GM12865 (cell line): ENCODE measurements at regions not wholly inside any gene's neighbourhood (a gene's known extent, or its start where the extent isn't known, plus 50 kb on each side); places are given as distances from the start of the nearest gene placed in this dataset.

Experiments
- DNase-seq: peaks from one replicate; pipeline ENCODE4 v3.0.0; 2010; ENCODE audit warnings: low read depth
- H3K4me3 ChIP-seq: 2 replicates; pipeline ENCODE4 v1.5.1; 2011; ENCODE audit warnings: mild to moderate bottlenecking, low read depth, low read length, control low read depth
- CTCF ChIP-seq: IDR thresholded peaks from 2 replicates; pipeline ENCODE4 v1.5.1; 2011; ENCODE audit warnings: low read length, control low read depth, low read depth, inconsistent platforms; ENCODE audit not compliant: insufficient read depth; ENCODE audit errors: missing control alignments

GRCh38 chr13:104006625-104007075 lies 940.4 kb upstream of the SLC10A2 start:
- no peak for TF ChIP-seq CTCF
- no peak overlapping the region for H3K4me3 ChIP-seq
- DNase-seq: no peak

DNA sequence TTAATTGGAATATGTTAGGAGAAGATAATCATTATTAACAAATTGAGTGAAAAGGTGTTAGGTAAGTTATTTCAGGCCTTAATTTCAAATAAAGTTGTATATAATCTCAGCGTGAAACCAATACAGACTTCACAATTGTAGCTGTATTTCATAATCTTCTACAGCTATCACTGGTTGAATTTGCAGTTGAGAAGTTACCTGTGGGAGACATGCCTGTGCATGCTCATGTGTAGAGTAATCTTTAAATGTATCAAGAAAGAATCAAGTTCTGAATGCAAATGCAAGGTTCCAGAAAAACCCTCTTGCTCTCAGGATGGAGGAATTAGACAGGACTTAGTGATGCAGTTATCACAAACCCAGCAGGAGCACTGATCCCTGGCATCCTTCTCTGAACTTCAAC lies 938.4 kb upstream of the SLC10A2 start:
- no peak for TF ChIP-seq CTCF
- no peak for DNase-seq
- no peak overlapping the region for H3K4me3 ChIP-seq

DNA sequence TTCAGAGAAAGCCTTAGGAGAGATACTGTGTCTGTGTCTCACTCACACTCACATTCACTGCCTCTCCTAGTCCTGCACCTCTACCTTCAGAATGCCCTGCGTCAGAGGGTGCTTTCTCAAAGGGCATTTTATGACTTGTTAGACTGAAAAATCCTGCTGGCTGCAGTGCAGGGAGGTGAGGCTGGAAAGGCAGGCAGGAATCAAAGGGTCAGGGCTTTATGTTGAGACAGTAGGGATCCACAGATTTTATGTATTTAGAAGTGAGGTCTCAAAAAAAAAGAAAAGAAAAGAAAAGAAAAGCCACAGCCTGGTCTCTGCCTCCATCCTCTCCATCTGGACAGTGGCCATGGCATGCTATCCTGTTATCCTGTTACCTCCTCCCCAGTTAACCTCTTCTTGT lies 936.0 kb upstream of the SLC10A2 start:
- no peak for DNase-seq
- no peak for TF ChIP-seq CTCF
- H3K4me3 ChIP-seq: no peak overlapping the region

- no peak overlapping the region for H3K4me3 ChIP-seq
- no peak for DNase-seq
- no peak for TF ChIP-seq CTCF
Measured at GRCh38 chr13:104001766-104002165, 935.5 kb upstream of the SLC10A2 start.

DNA sequence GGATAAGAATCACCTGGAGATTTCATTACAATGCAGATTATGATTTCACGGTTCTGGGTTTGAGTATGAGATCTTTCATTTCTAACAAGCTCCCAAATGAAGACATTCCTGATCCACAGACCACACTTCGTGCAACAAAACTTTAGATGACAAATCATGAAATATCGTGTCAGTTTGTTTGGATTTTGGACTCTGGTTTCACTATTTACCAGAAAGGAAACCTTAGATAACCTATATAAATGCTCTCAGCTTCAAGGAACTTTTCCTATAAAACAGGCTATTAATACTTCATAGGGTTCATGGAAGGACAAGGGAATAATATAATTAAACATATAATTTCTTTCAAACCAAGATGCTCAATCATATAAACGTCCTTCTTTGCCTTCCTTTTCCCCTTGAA lies 930.5 kb upstream of the SLC10A2 start:
- TF ChIP-seq CTCF: no peak
- DNase-seq: no peak
- no peak overlapping the region for H3K4me3 ChIP-seq

GRCh38 chr13:103983948-103984347 lies 917.7 kb upstream of the SLC10A2 start:
- H3K4me3 ChIP-seq: no peak overlapping the region
- no peak for DNase-seq
- TF ChIP-seq CTCF: no peak

DNA sequence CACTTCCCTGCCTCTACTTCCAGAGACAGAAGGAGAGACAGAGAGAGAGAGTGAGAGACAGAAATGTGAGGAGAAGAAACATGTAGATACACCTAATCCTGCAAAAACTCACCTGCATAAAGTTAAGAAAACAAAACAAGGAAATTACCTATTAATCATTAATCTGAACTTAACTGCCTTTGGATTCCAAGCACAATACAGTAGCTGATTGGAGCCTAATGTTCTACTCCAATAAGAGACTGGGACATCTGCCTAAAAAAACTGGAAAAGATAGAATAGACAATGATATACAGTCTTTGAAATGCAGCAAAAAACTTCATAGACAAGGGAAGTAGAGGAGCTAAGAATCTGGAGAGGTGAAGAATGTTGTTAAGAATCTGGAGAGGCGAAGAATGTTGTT lies 910.2 kb upstream of the SLC10A2 start:
- DNase-seq: no peak
- no peak overlapping the region for H3K4me3 ChIP-seq
- no peak for TF ChIP-seq CTCF
